ENCODE measurements at regions not wholly inside any gene's neighbourhood (a gene's known extent, or its start where the extent isn't known, plus 50 kb on each side); places are given as distances from the start of the nearest gene placed in this dataset.

DNA sequence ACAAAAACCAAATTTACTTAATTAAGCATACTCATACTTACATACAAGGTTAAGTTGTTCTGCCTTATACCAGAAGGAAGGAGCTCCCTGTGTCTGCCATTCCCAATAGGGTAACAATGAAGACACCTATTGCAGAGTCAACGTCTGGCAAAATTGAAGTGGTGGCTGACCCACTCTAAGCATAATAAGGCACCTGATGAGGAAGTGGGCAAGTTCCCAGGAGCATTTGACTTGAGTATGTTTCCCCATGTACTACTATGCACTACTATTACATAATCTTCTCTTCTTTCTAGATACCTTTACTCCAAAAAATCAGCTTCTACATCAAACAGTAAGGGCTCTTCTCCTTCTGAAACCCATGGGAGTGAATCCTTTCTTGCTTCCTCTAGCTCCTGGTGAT lies 591.5 kb downstream of the PPARGC1A start:
- TF ChIP-seq, protein P1, sequence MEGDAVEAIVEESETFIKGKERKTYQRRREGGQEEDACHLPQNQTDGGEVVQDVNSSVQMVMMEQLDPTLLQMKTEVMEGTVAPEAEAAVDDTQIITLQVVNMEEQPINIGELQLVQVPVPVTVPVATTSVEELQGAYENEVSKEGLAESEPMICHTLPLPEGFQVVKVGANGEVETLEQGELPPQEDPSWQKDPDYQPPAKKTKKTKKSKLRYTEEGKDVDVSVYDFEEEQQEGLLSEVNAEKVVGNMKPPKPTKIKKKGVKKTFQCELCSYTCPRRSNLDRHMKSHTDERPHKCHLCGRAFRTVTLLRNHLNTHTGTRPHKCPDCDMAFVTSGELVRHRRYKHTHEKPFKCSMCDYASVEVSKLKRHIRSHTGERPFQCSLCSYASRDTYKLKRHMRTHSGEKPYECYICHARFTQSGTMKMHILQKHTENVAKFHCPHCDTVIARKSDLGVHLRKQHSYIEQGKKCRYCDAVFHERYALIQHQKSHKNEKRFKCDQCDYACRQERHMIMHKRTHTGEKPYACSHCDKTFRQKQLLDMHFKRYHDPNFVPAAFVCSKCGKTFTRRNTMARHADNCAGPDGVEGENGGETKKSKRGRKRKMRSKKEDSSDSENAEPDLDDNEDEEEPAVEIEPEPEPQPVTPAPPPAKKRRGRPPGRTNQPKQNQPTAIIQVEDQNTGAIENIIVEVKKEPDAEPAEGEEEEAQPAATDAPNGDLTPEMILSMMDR (conservative IDR thresholded peaks at IDR 0.05; ENCODE audit: low read length): no peak
- TF ChIP-seq EZH2phosphoT487 (IDR thresholded peaks at IDR 0.05; ENCODE audit: borderline replicate concordance): no peak
